GM18508 (cell line): ENCODE measurements at regions not wholly inside any gene's neighbourhood (a gene's known extent, or its start where the extent isn't known, plus 50 kb on each side); places are given as distances from the start of the nearest gene placed in this dataset.

Experiments
- ATAC-seq: cut with Tn5 transposase; IDR thresholded peaks from one replicate; pipeline ENCODE4 v1.9.1; 2021; ENCODE audit warnings: moderate number of reproducible peaks; ENCODE audit not compliant: insufficient read depth, unreplicated experiment

DNA sequence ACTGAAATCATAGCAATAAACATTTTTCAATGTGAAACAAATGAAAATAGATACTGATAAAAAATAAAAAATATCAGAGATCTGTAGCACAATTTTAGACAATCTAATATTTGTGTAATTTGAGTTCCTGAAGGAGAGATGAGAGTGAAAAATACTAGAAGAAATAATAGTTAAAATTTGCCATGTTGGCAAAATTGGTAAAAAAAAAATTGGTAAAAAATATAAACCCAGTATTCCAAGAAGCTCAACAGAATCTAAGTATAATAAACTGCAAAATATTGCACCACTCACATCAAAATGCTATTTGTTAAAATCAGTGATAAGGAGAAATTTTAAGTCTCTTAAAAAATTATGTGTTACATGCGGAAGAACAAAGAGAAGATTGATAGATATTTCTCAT, 1680.7 kb downstream of the PCDH7 start:
- no peak for ATAC-seq

DNA sequence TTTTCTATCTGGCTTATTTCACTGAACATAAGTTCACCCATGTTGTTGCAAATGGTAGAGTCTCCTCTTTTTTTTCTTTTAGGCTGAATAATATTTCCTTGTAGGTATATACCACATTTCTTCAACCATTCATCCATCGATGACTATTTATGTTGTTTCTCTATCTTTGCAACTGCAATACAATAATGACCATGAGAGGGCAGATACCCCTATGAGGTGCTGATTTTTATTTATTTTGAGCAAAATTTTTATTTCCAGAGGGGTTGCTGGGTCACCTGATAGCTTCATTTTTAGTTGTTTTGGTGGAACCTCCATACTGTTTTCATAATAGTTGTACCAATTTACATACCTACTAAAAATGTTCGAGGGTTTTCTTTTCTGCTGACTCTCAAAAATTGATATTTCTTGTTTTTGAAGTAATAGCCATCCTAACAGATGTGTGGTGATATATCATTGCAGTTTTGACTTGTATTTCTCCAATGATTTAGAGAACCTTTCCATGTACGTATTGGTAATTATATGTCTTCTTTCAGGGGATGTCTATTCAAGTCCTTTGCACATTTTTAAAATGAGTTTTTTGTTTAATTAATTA, 1697.0 kb downstream of the PCDH7 start:
- ATAC-seq, result no peak

- no peak for ATAC-seq
These were observed 1703.1 kb downstream of the PCDH7 start for GRCh38 chr4:32423267-32423666.

DNA sequence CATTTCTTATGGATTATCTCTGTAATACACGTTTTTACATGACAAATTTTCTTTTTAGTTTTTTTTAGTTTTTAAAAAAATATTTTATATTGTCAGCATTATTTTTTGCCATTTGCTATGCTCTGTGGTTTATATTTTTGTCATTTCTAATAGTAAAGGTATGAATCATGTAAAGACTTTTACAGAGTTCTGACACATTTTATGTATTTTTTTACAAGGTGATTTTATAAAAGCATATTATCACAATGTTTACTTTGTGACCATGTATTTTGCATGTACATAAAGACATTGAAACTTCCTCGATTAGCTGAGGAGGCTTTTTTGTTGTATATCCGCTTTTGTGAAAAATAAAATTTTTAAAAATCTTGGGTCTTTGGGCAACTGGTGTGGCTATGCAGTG, 1705.1 kb downstream of the PCDH7 start:
- ATAC-seq, result no peak

DNA sequence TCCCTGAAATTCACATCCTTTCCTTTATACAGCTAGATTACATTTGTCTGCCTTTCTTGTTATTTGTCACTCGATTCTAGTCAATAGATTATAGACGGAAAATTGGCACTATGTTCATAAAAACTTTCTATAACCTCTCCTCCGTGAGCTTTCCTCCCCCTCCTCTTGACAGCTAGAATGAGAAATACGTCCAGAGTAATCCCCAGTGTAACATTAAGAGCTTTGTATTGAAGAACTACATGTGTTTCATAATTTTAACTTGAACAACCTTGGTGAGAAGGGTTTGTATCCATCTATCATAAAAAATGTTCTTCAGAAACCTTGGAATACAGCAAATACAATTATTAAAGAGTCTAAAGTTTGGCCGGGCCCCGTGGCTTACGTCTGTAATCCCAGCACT, 1707.4 kb downstream of the PCDH7 start:
- no peak for ATAC-seq

- no peak for ATAC-seq
These were observed 1709.0 kb downstream of the PCDH7 start for GRCh38 chr4:32429151-32429550.

DNA sequence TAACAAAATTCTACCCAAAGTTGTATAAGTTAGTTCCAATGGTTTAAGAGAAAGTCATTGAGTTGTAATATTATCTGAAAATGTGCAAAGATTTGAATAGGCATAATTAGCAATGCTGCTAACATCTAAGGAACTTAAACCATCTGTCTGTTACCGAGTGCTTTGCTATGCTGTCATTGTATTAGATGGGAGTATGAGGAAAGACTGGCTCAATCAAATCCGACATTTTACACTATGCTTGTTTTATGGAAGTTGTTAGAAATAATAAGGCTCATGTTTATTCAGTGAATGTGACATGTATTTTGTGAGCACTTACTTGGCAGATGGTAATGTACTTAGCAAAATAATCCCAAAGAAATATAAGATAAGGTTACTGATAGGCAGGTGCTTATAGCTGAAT, 1715.1 kb downstream of the PCDH7 start:
- no peak for ATAC-seq

DNA sequence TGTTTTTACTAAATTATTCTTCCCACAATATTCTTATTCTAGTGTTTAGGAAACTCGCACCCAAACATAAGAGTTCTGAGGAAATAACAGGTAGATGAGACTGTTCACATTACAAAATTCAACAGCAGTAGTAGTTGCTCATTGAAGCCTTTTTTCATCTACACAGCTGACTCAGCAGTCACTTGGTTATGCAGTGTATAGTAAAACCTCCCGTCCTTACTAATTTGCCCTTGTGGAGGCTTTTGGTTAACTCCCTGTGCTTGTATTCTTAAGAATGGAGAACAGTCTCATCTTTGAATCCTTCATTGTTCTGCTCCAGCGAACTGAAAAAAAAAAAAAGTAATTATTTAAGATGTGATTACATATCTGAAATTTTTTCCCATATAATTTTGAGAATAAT, 1716.6 kb downstream of the PCDH7 start:
- no peak for ATAC-seq

GRCh38 chr4:32440391-32440790, 1720.2 kb downstream of the PCDH7 start:
- ATAC-seq, result no peak

GRCh38 chr4:32454482-32454881, 1734.3 kb downstream of the PCDH7 start:
- ATAC-seq, result no peak

- ATAC-seq, result no peak
These were observed 1735.1 kb downstream of the PCDH7 start for GRCh38 chr4:32455231-32455630.

DNA sequence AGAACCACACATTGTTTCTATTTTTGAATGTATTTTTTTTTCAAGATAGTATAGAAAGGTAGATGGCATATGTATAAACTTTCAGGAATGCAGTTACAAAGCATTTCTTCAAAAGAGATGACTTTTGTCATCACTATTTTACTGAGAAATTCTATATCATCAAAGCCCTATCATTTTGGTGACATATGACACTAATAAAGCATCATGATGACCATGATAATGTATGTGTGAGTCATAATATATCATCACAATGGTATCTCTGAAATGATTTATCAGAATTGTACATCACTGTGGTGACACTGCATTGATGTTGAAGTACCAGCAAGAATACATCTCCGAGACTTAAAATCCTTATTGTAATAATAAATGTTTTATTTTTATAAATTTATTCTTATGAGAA, 1740.8 kb downstream of the PCDH7 start:
- ATAC-seq, result no peak

- ATAC-seq, result no peak
These were observed 1742.8 kb downstream of the PCDH7 start for GRCh38 chr4:32462944-32463343.

DNA sequence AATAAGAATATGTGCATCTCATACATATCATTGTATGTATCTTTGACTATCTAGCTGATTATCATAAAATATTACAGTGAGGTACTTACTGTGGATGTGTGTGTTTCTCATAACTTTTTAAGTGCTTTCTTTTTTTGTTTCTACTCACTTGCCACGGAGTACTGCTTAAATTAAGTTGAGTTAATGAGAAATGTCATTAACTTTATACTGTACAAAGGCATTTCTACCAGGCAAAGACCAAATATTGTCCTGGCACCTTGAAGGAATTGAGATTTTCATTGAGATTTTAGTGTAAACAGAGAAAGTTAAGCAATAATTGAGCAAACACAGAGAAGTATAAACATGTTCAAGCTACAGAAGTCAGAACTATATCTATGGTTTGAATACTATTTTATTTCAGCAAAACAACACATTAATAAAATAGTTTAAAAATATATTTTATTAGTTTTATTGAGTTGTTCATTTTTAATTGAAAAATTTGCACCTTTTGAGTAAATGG, 1750.0 kb downstream of the PCDH7 start:
- no peak for ATAC-seq

DNA sequence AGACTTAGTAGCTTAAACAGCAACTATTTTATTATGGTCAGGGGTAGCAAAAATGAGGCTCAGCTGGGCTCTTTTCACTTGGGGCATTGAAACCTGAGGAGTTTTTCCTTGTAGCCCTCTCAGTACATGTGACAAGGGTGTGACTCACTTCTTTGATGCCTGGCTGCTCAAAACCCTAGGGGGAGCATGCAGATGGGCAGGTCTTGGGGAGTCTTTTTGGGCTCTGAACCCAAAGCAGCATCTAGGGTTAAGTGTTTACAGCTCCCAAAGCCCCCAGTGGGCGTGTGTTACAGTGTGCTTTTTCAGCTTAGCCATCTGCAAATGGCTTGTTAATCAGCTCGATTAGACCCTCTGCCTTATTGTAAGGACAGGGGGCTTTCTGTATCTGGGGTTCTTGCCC, 1752.7 kb downstream of the PCDH7 start:
- ATAC-seq, result no peak

DNA sequence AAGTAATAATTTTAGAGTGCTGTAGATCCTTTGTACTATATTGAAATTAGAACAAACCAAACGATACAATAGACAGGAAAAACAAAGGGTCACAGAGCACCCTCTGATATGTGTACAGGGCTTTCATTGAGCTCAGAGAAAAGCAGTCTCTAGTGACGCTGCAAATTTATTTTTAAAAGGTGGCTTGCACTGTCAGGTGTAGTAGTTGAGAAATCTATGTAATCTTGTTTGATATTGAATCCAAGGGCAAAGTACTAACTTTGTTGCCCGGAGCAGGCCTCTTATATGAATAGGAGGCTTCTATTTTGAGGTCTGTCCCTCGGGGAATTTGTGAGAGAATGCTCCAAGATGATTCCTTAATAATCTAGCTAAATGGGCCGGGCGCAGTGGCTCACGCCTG, 1755.5 kb downstream of the PCDH7 start:
- ATAC-seq, result no peak

GRCh38 chr4:32477518-32477917, 1757.3 kb downstream of the PCDH7 start:
- no peak for ATAC-seq

DNA sequence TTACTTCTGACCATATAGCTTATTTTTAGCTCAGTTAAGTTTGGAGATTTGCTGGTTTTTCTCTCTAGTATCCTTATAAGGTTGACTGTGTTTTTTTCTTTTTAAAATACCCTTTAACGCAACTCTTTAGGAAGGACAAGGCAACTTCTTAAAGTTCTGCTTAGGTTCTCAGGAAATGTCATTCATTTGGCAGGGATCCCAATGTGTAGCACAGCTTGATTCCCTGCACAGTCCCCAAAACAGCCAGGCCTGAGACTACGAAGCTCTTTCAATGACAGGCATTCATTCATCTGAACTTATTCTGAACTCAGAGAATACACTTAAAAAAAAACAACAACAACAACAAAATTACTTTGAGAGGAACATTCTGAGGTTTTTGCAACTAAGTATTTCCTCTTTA, 1765.8 kb downstream of the PCDH7 start:
- no peak for ATAC-seq

GRCh38 chr4:32488690-32489089, 1768.5 kb downstream of the PCDH7 start:
- no peak for ATAC-seq

GRCh38 chr4:32499171-32499570, 1779.0 kb downstream of the PCDH7 start:
- no peak for ATAC-seq

DNA sequence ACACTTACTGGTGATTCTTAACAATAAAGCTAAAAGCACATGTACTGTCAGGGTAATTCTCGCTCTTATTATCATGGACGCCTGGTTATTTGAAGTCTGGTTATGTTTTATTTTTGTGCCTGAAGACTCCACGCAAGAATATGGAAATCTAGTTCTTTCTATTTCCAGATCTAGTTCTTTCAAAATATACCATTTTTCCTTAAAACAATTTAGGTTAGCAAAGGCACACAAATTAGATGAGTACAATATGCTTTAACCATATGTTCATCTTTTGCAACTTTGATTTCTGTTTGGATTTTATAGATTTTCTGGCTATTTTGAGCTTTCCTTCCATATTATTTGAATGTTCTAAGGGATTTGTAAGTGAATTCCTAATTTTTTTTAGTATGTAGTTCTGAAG, 1783.1 kb downstream of the PCDH7 start:
- ATAC-seq, result no peak

DNA sequence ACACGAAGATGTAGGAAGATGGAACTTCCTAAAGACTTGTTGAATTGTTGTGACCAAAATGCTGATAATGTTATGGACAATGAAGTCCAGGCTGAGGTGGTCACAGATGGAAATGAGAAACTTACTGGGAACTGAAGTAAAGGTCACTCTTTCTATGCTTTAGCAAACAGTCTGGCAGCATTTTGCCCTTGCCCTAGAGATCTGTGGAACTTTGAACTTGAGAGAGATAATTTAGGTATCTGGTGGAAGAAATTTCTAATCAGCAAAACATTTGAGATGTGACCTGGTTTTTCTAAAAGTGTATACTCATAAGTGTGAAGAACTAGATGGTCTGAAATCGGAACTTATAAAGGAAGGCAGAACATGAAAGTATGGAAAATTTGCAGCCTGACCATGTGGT, 1785.9 kb downstream of the PCDH7 start:
- ATAC-seq, result no peak

GRCh38 chr4:32519060-32519459, 1798.9 kb downstream of the PCDH7 start:
- ATAC-seq, result no peak
